GM21786 (cell line): ENCODE measurements at regions not wholly inside any gene's neighbourhood (a gene's known extent, or its start where the extent isn't known, plus 50 kb on each side); places are given as distances from the start of the nearest gene placed in this dataset.

ENCODE experiments used
- ATAC-seq: cut with Tn5 transposase; IDR thresholded peaks from one replicate; pipeline ENCODE4 v1.9.1; 2021; ENCODE audit not compliant: unreplicated experiment

GRCh38 chr9:81292056-81292805 lies 397.1 kb downstream of the TLE1 start:
- no peak for ATAC-seq

GRCh38 chr9:81289622-81290021 lies 399.7 kb downstream of the TLE1 start:
- no peak for ATAC-seq

GRCh38 chr9:81268048-81268447 lies 421.3 kb downstream of the TLE1 start:
- ATAC-seq: no peak

DNA sequence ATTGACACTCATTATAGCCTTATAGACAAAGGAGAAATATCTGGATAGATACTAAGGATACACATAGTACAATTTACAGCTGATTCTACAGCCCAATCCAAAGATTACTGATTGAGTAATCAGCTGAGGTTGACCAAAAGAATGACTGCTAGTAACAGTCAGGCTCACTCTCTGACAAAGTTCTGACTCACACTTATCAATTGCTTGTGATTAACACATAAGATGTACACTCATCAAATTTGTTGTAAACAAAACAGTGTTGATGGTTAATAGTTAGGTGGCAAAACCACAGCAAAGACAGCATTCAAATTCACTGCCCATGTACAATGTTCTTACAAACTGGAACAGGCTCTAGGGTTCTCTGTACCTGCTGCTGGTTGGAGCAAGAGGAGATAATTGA lies 422.7 kb downstream of the TLE1 start:
- no peak for ATAC-seq

GRCh38 chr9:81266086-81266485 lies 423.3 kb downstream of the TLE1 start:
- ATAC-seq: no peak

DNA sequence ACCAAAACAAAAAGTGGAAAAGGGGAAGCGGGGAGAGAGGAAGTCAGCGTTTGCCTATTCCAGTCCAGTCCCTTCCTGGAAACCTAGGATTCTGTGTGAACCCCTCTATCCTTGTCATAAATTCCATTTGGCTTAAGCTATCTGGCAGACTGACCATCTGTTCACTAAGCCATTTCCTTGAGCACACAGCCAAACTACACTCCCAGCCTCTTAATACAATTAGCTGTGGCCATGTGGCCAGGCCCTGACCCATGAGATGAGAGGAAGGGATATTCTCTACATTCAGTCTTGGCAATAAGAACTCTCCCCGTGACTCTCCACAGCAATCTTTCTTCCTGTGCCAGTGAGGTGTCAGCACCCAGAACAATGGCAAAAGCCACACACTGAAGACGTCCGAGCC lies 424.8 kb downstream of the TLE1 start:
- no peak for ATAC-seq

DNA sequence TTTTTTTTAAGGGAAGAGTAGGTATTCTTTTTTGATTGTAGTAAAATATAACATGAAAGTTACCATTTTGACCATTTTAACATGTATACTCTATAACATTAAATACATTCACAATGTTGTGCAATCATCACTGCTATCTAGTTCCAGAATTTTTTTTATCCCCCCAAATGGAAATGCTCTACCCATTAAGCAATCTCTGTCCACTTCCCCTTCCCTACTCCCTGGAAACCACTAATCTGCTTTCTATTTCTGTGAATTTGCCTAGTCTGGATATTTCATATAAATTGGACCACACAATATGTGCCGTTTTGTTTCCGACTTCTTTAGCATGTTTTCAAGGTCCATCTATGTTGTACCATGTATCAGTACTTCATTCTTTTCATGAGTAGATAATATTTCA lies 429.5 kb downstream of the TLE1 start:
- no peak for ATAC-seq

GRCh38 chr9:81256368-81256767 lies 433.0 kb downstream of the TLE1 start:
- ATAC-seq: no peak

DNA sequence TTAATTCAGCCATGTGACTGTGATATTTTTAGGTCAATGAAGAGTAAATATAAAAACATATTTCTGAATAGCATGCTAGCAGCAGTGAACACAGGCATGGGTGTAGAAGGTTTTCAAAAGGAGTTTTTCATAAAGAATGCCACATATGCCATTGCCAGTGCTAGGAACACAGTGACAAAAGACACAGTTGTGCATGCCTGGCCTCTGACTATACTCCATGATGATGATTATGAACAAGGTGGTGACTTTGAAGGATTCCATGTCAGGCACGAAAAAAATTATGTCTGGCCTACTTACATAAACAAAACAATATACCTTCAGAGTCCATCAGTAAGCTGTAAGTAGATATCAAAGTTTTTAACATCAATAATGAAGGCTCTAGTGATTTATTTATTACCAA lies 438.7 kb downstream of the TLE1 start:
- ATAC-seq: no peak

- ATAC-seq: no peak
Observed at GRCh38 chr9:81250041-81250440, 439.3 kb downstream of the TLE1 start.

GRCh38 chr9:81245254-81245956 lies 443.9 kb downstream of the TLE1 start:
- ATAC-seq: no peak

DNA sequence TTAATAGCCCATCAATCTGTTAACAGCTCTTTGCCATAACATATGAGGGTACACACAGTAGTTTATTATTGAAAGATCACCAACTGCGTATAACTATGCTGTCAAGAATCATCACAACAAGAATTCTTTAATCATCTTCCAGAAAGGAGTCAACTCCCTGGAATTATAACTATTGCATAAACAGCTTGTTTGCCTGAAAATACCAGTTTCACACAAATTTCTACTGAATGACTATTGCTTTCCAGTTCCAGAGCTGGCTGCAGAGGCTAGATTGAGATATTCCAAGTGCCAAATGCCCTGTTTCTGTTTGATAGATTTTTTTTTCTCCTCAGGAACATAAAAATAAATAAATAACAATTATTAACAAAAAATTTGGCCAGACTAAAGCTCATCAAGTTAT lies 444.7 kb downstream of the TLE1 start:
- ATAC-seq: no peak

DNA sequence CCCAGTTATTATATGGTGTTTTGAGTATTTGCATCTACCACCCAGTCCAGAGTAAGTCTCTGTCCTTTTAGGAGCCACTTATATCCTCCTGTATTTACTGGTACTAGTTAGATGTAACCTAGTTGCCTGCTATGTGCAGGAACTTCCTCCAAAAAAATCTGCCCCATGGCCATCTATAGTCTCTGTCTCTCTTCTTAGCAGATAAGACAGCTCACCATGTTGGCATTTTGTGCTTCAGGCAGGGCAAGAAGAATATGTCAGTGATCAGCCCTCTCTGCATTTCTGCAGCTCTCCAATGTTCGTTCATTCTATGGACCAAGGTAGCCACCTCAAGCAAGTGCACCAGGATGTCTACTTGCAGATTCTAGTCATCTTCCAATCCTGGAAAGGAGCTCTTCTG lies 446.5 kb downstream of the TLE1 start:
- ATAC-seq: no peak

DNA sequence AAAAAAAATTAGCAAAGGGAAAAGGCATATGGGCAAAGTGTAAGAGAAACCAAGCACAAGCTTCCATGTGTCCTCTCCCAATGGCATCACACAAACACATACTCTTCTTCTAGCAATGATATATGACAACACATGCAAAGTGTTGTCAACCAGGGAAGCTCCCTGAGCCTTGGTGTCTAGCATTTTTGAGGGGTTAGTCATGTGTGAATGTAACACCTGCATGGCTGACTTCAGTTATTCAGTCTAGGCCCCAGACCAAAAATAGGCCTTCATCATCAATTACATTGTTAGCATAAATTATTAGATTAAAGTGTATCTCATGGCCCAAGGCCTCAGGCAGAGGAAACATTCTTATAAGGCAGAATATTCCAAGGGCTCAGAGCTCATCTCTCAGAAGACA lies 450.0 kb downstream of the TLE1 start:
- no peak for ATAC-seq

DNA sequence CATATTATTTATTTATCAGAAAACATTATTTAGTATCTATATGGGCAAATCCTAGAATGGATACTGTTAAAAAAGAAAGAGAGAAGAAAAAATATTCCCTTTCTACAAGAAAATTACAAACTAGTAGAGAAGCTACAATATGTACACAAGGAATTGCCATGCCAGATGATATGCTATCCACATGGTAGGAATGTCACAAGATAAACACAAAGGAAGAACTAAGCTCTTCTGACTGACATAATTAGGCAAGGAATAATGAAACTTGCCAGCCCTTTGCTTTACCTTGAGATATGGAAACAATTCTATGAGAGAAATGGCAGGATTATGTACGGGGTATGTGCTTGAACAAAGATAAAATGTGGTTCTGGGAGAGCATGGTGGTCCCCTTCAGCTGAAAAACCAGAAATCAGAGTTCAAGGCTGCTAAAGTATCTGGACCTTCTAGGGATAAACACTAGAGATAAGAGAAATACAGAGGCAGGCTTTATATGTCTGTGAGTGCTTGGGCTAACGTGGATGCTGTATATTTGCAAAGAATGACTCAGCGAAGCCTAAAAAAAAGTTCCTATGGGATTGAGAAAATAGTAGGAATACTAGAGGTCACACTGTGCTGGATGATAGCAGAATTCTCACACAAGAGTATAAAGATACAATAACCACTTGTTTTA lies 451.6 kb downstream of the TLE1 start:
- no peak for ATAC-seq

GRCh38 chr9:81234924-81235610 lies 454.3 kb downstream of the TLE1 start:
- ATAC-seq: no peak

GRCh38 chr9:81231011-81231410 lies 458.3 kb downstream of the TLE1 start:
- ATAC-seq: no peak

DNA sequence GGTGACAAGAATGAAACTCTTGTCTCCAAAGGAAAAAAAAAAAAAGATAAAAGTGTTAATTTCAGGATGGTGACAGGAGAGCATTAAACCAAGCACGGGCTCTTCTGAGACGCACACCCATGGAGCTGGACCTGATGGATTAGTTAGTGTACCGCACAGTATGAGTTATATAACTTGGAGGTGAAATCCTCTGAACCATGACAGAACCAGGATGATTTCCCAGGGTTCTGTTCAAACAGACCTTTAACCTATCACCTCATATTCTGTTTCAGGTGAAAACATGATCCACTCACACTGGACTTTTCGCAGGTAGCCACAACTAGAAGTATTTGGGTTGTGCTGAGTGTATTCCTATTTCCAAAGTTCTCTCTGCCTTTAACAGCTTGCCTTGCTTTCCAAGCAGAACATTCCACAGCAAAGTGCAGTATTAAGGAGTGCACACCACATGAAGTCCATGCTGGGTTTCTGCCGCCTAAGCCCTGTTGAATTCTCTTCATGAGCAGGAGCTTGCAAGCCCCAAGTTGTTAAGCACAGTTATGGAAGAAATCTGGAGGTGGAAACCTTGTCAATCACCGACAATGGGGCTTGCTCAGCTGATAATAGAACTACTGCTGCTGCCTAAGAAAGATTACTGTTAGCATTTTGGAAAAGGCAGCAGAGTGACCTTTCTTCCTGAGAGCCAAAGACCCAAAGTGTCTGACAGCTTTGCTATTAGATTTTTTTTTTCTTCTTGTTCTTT lies 461.7 kb downstream of the TLE1 start:
- no peak for ATAC-seq

DNA sequence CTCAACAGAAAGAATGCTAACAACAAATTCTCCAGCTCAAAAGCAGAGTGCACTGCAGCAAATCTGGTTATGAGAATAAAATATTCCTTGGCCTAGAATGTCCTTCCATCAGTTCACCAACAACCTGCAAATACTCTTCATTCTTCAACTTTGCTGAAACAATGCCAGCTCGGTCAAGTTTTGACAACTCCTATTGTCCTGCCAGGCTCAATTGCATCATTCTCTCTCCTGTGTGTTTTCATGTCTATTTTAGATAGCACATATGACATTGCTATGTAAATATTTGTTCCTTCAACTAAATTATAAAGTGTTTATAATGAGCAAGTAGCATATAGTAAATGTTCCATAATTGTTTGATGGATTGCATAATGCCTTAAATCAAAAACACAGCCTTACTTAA lies 463.8 kb downstream of the TLE1 start:
- ATAC-seq: no peak

DNA sequence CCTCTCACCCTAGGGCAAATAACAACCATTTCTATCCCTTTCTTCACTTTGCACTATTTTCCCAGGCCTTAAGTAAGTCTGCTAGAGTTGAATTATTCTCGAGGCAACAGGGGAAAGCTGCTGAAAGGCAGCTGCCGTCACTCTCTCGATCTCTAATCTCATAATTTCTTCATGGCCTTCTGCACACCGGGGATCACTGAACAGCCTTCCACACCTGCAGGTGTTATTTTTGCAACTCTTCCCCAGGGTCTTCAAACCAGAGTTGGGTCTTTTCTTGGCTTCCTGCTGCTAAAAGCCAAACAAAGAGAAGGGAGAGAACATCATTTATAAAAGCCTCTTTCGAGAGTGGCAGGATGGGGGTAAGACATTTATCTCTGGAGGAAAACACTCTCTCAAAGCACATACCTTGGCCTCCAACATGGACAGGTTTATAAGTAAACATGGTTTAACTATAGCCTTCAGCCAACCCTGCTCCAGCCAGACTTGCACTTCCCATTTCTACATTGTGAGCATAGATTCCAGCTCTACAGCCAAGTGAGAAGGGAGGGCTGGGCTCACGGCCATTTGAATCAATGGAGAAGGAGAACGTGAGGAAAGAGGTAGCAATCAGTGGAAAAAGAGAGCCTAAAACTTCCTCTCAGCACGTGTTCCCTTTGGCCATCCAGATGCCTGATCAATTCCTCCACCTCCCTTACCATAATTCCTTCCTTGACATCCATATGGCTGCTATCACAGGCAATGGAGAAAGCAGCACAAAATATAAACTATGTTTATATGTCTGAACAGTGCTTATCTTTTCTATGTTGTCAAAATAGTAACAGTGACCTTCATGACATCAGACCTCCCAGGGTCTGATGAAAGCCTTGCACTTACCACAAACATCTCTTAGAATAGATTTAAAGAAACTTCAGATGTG lies 464.9 kb downstream of the TLE1 start:
- no peak for ATAC-seq
